Endothelial cell (in vitro differentiated cells): ENCODE measurements at regions not wholly inside any gene's neighbourhood (a gene's known extent, or its start where the extent isn't known, plus 50 kb on each side); places are given as distances from the start of the nearest gene placed in this dataset.
"Not testable (repeated sequence)": the region's sequence is repeated elsewhere in the genome, so short reads cannot be mapped to it uniquely, and the experiment has no call there.

Experiments used
- DNase-seq: peaks from one replicate; pipeline ENCODE4 v3.0.0; 2021; ENCODE audit warnings: low spot score
- H3K27ac Mint-ChIP-seq: one replicate; pipeline ENCODE4 v1.8.0; 2021; ENCODE audit warnings: mixed read lengths, inconsistent platforms; ENCODE audit not compliant: unreplicated experiment
- H3K27me3 Mint-ChIP-seq: one replicate; pipeline ENCODE4 v1.8.0; 2021; ENCODE audit warnings: mild to moderate bottlenecking, moderate library complexity, mixed read lengths, inconsistent platforms; ENCODE audit not compliant: unreplicated experiment
- H3K36me3 Mint-ChIP-seq: one replicate; pipeline ENCODE4 v1.8.0; 2021; ENCODE audit warnings: mild to moderate bottlenecking, low read depth, mixed read lengths, inconsistent platforms; ENCODE audit not compliant: unreplicated experiment
- H3K4me1 Mint-ChIP-seq: one replicate; pipeline ENCODE4 v1.8.0; 2021; ENCODE audit warnings: mild to moderate bottlenecking, mixed read lengths, inconsistent platforms; ENCODE audit not compliant: unreplicated experiment
- H3K4me3 Mint-ChIP-seq: one replicate; pipeline ENCODE4 v1.8.0; 2021; ENCODE audit warnings: mild to moderate bottlenecking, mixed read lengths, inconsistent platforms; ENCODE audit not compliant: unreplicated experiment
- H3K9me3 Mint-ChIP-seq: one replicate; pipeline ENCODE4 v1.8.0; 2021; ENCODE audit warnings: mixed read lengths, inconsistent platforms; ENCODE audit not compliant: unreplicated experiment
- TF ChIP-seq, protein P1 (sequence below): fragments of 200-600 bp; sonication (generic); IDR thresholded peaks from one replicate; pipeline ENCODE4 v1.5.0; 2021; ENCODE audit warnings: antibody characterized with exemption; ENCODE audit not compliant: unreplicated experiment

DNA sequence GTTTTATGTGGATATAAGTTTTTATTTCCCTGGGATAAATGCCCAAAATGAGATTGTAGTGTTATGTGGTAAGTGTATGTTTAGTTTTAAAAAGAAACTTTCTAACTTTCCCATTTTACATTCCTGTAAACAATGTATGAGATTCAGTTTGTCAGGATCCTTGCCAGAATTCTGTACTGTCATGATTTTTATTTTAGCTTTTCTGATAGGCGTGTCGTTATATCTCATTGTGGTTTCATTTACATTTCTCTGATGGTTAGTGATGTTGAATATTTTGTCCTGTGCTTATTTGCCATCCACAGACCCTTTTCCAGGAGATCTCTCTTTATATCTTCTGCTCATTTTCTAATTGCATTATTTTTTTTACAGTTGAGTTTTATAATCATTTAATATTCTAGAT lies 245.6 kb upstream of the CDH2 start:
- no peak overlapping the region for H3K4me3 Mint-ChIP-seq
- TF ChIP-seq, protein P1, sequence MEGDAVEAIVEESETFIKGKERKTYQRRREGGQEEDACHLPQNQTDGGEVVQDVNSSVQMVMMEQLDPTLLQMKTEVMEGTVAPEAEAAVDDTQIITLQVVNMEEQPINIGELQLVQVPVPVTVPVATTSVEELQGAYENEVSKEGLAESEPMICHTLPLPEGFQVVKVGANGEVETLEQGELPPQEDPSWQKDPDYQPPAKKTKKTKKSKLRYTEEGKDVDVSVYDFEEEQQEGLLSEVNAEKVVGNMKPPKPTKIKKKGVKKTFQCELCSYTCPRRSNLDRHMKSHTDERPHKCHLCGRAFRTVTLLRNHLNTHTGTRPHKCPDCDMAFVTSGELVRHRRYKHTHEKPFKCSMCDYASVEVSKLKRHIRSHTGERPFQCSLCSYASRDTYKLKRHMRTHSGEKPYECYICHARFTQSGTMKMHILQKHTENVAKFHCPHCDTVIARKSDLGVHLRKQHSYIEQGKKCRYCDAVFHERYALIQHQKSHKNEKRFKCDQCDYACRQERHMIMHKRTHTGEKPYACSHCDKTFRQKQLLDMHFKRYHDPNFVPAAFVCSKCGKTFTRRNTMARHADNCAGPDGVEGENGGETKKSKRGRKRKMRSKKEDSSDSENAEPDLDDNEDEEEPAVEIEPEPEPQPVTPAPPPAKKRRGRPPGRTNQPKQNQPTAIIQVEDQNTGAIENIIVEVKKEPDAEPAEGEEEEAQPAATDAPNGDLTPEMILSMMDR, result no peak
- no peak for DNase-seq
- H3K27ac Mint-ChIP-seq, result no peak overlapping the region
- no peaks in the 10 kb centered on the region for H3K27me3 Mint-ChIP-seq
- no peaks in the 10 kb centered on the region for H3K4me1 Mint-ChIP-seq
- H3K9me3 Mint-ChIP-seq, result no peaks in the 10 kb centered on the region
- no peaks in the 10 kb centered on the region for H3K36me3 Mint-ChIP-seq

DNA sequence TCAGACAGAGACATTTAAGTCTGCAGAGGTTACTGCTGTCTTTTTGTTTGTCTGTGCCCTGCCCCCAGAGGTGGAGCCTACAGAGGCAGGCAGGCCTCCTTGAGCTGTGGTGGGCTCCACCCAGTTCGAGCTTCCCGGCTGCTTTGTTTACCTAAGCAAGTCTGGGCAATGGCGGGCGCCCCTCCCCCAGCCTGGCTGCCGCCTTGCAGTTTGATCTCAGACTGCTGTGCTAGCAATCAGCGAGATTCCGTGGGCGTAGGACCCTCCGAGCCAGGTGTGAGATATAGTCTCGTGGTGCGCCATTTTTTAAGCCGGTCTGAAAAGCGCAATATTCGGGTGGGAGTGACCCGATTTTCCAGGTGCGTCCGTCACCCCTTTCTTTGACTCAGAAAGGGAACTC lies 245.0 kb upstream of the CDH2 start:
- H3K27me3 Mint-ChIP-seq, H3K4me3 Mint-ChIP-seq, H3K27ac Mint-ChIP-seq, H3K9me3 Mint-ChIP-seq, H3K4me1 Mint-ChIP-seq, DNase-seq, H3K36me3 Mint-ChIP-seq: not testable (repeated sequence)

DNA sequence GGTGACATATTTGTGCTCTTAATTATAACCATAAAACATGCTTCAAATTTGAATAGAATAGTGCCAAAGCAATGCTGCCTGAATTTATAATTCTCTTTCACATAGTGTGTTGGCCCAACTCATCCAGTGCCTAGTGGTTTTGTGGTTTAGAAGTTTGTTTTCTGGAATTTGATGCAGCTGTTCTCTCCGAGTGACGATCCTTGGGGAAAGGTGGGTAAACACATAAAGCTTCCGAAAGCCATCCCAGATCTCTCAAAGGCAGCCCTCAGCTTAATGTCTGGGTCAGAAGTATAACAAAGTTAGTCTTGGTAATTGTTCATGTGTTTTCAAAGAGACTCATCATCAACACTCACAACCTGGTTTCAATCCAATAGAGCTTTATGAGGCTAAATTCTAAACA lies 235.6 kb upstream of the CDH2 start:
- TF ChIP-seq, protein P1, result no peak
- no peaks in the 10 kb centered on the region for H3K36me3 Mint-ChIP-seq
- H3K27ac Mint-ChIP-seq, result no peak overlapping the region
- no peaks in the 10 kb centered on the region for H3K4me1 Mint-ChIP-seq
- H3K4me3 Mint-ChIP-seq, result no peak overlapping the region
- DNase-seq, result no peak
- no peaks in the 10 kb centered on the region for H3K9me3 Mint-ChIP-seq
- H3K27me3 Mint-ChIP-seq, result no peaks in the 10 kb centered on the region

DNA sequence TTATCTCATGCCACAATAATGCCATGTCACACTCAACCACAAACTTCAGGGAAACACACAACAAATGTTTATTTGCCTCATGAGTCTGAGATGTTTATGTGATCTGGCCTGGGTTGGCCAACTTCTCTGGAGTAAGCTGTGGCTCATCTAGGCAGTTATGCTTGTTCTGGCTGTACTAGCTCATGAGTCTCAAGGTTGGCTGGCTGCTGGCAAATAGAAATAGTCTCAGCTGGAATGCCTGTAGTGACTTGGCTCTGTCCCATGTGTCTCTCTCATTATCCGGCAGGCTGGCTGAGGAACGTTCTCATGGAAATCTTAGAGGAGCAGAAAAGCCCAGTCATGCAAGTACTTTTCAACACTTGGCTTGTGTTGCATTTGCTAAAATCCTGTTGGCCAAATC lies 234.9 kb upstream of the CDH2 start:
- H3K4me1 Mint-ChIP-seq, result no peaks in the 10 kb centered on the region
- no peak overlapping the region for H3K4me3 Mint-ChIP-seq
- TF ChIP-seq, protein P1, result no peak
- no peaks in the 10 kb centered on the region for H3K27me3 Mint-ChIP-seq
- DNase-seq, result no peak
- H3K9me3 Mint-ChIP-seq, result no peaks in the 10 kb centered on the region
- H3K36me3 Mint-ChIP-seq, result no peaks in the 10 kb centered on the region
- no peak overlapping the region for H3K27ac Mint-ChIP-seq

DNA sequence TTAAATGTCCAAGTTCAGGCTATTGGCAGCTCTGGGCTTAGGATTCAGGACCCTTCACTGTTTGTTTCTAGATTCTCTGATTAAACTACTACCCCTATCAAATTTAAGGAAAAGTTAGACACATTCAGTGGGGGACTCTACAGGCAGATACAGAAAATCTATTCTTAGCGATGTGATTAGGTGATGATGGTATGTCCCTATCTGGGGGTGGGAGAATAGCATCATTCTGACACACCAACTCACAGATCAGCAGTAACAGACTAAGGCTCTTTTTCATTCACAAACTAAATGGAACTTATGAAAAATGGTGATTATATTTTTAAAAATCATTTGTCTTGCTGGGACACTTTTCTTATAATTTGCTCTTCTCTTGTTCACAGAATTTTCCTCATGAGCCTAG lies 232.9 kb upstream of the CDH2 start:
- Mint-ChIP-seq H3K36me3 (no peaks in the 10 kb centered on the region), H3K27ac (no peak overlapping the region), H3K4me3 (no peak overlapping the region), H3K27me3 (no peaks in the 10 kb centered on the region), H3K4me1 (no peaks in the 10 kb centered on the region), H3K9me3 (no peaks in the 10 kb centered on the region)
- DNase-seq, result no peak
- TF ChIP-seq, protein P1, result no peak

DNA sequence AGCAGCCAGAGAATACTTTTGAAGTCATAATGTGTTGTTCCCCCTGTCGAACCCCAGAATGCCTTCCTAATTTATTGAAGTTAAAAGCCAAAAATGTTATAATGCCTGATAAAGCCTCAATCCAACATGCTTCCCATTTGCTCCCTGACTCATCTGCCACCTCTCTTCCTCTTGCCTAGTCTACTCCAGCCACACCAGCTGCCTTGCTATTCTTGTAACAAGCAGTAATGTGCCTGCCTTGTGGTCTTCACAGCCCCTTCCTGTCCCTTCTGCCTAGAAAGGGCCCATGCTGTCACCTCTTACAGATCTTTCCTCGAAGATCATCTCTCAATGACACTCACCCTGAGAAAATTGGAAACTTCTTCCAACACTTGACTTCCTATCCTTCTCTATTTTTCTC lies 231.6 kb upstream of the CDH2 start:
- Mint-ChIP-seq H3K27ac (no peak overlapping the region), H3K4me1 (no peaks in the 10 kb centered on the region), H3K4me3 (no peak overlapping the region), H3K36me3 (no peaks in the 10 kb centered on the region), H3K27me3 (no peaks in the 10 kb centered on the region), H3K9me3 (no peaks in the 10 kb centered on the region)
- no peak for DNase-seq
- TF ChIP-seq, protein P1, result no peak
